ENCODE measurements at regions not wholly inside any gene's neighbourhood (a gene's known extent, or its start where the extent isn't known, plus 50 kb on each side); places are given as distances from the start of the nearest gene placed in this dataset.

- Mint-ChIP-seq H3K27me3 (peaks cover 8% of the 10 kb centered on the region), H3K9me3 (peaks cover 6 to 22% (median 8%) of the 10 kb centered on the region in 3 donors), H3K4me1 (peaks cover under 1 to 3% (median 2%) of the 10 kb centered on the region in 3 donors), H3K36me3 (peaks cover 6% of the 10 kb centered on the region), H3K27ac (peak overlapping the region in 1 of 3 donors; percentile 40), H3K4me3 (no peak overlapping the region)
Measured at GRCh38 chr10:93160829-93161228, 87.1 kb downstream of the CYP26A1 start.

- peaks cover 8 to 10% (median 9%) of the 10 kb centered on the region in 3 donors for H3K4me1 Mint-ChIP-seq
- peaks cover 8% of the 10 kb centered on the region for H3K27me3 Mint-ChIP-seq
- peaks cover 4% of the 10 kb centered on the region for H3K36me3 Mint-ChIP-seq
- H3K27ac Mint-ChIP-seq, result no peak overlapping the region
- no peak overlapping the region for H3K4me3 Mint-ChIP-seq
- H3K9me3 Mint-ChIP-seq, result peaks cover 4 to 17% (median 11%) of the 10 kb centered on the region in 3 donors
Measured at GRCh38 chr10:93165367-93165766, 91.7 kb downstream of the CYP26A1 start.

- Mint-ChIP-seq H3K4me1 (peaks cover 8 to 10% (median 9%) of the 10 kb centered on the region in 3 donors), H3K4me3 (peak overlapping the region in 1 of 4 donors; percentile 79), H3K27ac (peak overlapping the region in 1 of 3 donors; percentile 57), H3K9me3 (peaks cover 4 to 19% (median 15%) of the 10 kb centered on the region in 3 donors), H3K36me3 (peaks cover 5% of the 10 kb centered on the region), H3K27me3 (peaks cover 8% of the 10 kb centered on the region)
Measured at GRCh38 chr10:93166134-93166533, 92.4 kb downstream of the CYP26A1 start.

GRCh38 chr10:93171837-93172236 lies 98.1 kb downstream of the CYP26A1 start:
- Mint-ChIP-seq H3K27me3 (peaks cover 5% of the 10 kb centered on the region), H3K27ac (no peak overlapping the region), H3K9me3 (peaks cover 2 to 16% (median 15%) of the 10 kb centered on the region in 3 donors), H3K36me3 (peaks cover 2% of the 10 kb centered on the region), H3K4me3 (no peak overlapping the region), H3K4me1 (peaks cover 0 to 2% (median under 1%) of the 10 kb centered on the region in 3 donors)

GRCh38 chr10:93173967-93174845 lies 100.5 kb downstream of the CYP26A1 start:
- Mint-ChIP-seq H3K27ac (no peak overlapping the region), H3K9me3 (peaks cover 2 to 12% (median 10%) of the 10 kb centered on the region in 3 donors), H3K36me3 (peaks cover 2% of the 10 kb centered on the region), H3K27me3 (peaks cover 6% of the 10 kb centered on the region), H3K4me3 (no peak overlapping the region), H3K4me1 (no peaks in the 10 kb centered on the region)

GRCh38 chr10:93175490-93175889 lies 101.8 kb downstream of the CYP26A1 start:
- Mint-ChIP-seq H3K27ac (peak overlapping the region in 1 of 3 donors; percentile 29), H3K4me3 (no peak overlapping the region), H3K36me3 (peaks cover under 1% of the 10 kb centered on the region), H3K9me3 (peaks cover 0 to 4% (median under 1%) of the 10 kb centered on the region in 3 donors), H3K27me3 (peaks cover 6% of the 10 kb centered on the region), H3K4me1 (no peaks in the 10 kb centered on the region)

GRCh38 chr10:93177511-93177910 lies 103.8 kb downstream of the CYP26A1 start:
- Mint-ChIP-seq H3K27ac (no peak overlapping the region), H3K9me3 (no peaks in the 10 kb centered on the region), H3K4me3 (no peak overlapping the region), H3K36me3 (no peaks in the 10 kb centered on the region), H3K27me3 (peaks cover 6% of the 10 kb centered on the region), H3K4me1 (no peaks in the 10 kb centered on the region)

GRCh38 chr10:93178226-93178625 lies 104.5 kb downstream of the CYP26A1 start:
- Mint-ChIP-seq H3K4me1 (no peaks in the 10 kb centered on the region), H3K4me3 (no peak overlapping the region), H3K27me3 (peaks cover 6% of the 10 kb centered on the region), H3K36me3 (no peaks in the 10 kb centered on the region), H3K27ac (no peak overlapping the region), H3K9me3 (no peaks in the 10 kb centered on the region)

- Mint-ChIP-seq H3K27me3 (peaks cover 3% of the 10 kb centered on the region), H3K4me3 (no peak overlapping the region), H3K27ac (no peak overlapping the region), H3K36me3 (no peaks in the 10 kb centered on the region), H3K4me1 (no peaks in the 10 kb centered on the region), H3K9me3 (peaks cover 0 to 4% (median 0%) of the 10 kb centered on the region in 3 donors)
Measured at GRCh38 chr10:93180482-93180931, 106.8 kb downstream of the CYP26A1 start.

- peaks cover 3% of the 10 kb centered on the region for H3K27me3 Mint-ChIP-seq
- peaks cover 0 to 4% (median 0%) of the 10 kb centered on the region in 3 donors for H3K9me3 Mint-ChIP-seq
- peaks cover 3% of the 10 kb centered on the region for H3K36me3 Mint-ChIP-seq
- H3K4me1 Mint-ChIP-seq, result no peaks in the 10 kb centered on the region
- no peak overlapping the region for H3K4me3 Mint-ChIP-seq
- H3K27ac Mint-ChIP-seq, result no peak overlapping the region
Measured at GRCh38 chr10:93181271-93182048, 107.8 kb downstream of the CYP26A1 start.

- Mint-ChIP-seq H3K4me3 (peak overlapping the region in 1 of 4 donors; percentile 49), H3K36me3 (peaks cover 3% of the 10 kb centered on the region), H3K27me3 (peaks cover 3% of the 10 kb centered on the region), H3K27ac (no peak overlapping the region), H3K4me1 (no peaks in the 10 kb centered on the region), H3K9me3 (peaks cover 0 to 4% (median 0%) of the 10 kb centered on the region in 3 donors)
Measured at GRCh38 chr10:93182049-93182327, 108.3 kb downstream of the CYP26A1 start.

GRCh38 chr10:93182790-93183189 lies 109.1 kb downstream of the CYP26A1 start:
- Mint-ChIP-seq H3K4me3 (no peak overlapping the region), H3K9me3 (peaks cover 0 to 4% (median 0%) of the 10 kb centered on the region in 3 donors), H3K4me1 (no peaks in the 10 kb centered on the region), H3K27ac (no peak overlapping the region), H3K27me3 (peaks cover 6% of the 10 kb centered on the region), H3K36me3 (peaks cover 3% of the 10 kb centered on the region)

GRCh38 chr10:93186653-93187052 lies 113.0 kb downstream of the CYP26A1 start:
- Mint-ChIP-seq H3K36me3 (peaks cover 3% of the 10 kb centered on the region), H3K27ac (no peak overlapping the region), H3K4me1 (no peaks in the 10 kb centered on the region), H3K27me3 (peaks cover 7% of the 10 kb centered on the region), H3K9me3 (peaks cover 0 to 4% (median 0%) of the 10 kb centered on the region in 3 donors), H3K4me3 (no peak overlapping the region)

- no peaks in the 10 kb centered on the region for H3K9me3 Mint-ChIP-seq
Measured at GRCh38 chr10:93189944-93190343, 116.3 kb downstream of the CYP26A1 start.

GRCh38 chr10:93190372-93190771 lies 116.7 kb downstream of the CYP26A1 start:
- H3K27me3 Mint-ChIP-seq, result peaks cover 8% of the 10 kb centered on the region
- H3K36me3 Mint-ChIP-seq, result peaks cover 3% of the 10 kb centered on the region
- peaks cover 0 to 2% (median 0%) of the 10 kb centered on the region in 3 donors for H3K4me1 Mint-ChIP-seq
- H3K4me3 Mint-ChIP-seq, result no peak overlapping the region
- no peaks in the 10 kb centered on the region for H3K9me3 Mint-ChIP-seq
- H3K27ac Mint-ChIP-seq, result peak overlapping the region in 1 of 3 donors; percentile 14

More at GRCh38 chr10:93189944-93190343, 116.3 kb downstream of the CYP26A1 start:
- peaks cover 0 to 2% (median 0%) of the 10 kb centered on the region in 3 donors for H3K4me1 Mint-ChIP-seq
- peak overlapping the region in 1 of 3 donors; percentile 14 for H3K27ac Mint-ChIP-seq
- no peak overlapping the region for H3K4me3 Mint-ChIP-seq
- H3K27me3 Mint-ChIP-seq, result peaks cover 8% of the 10 kb centered on the region
- peaks cover 3% of the 10 kb centered on the region for H3K36me3 Mint-ChIP-seq
